ENCODE measurements at regions not wholly inside any gene's neighbourhood (a gene's known extent, or its start where the extent isn't known, plus 50 kb on each side); places are given as distances from the start of the nearest gene placed in this dataset.
A peak's percentile ranks its signal among the peaks of the same experiment; 100 is the strongest.
"Not testable (repeated sequence)": the region's sequence is repeated elsewhere in the genome, so short reads cannot be mapped to it uniquely, and the experiment has no call there.

DNA sequence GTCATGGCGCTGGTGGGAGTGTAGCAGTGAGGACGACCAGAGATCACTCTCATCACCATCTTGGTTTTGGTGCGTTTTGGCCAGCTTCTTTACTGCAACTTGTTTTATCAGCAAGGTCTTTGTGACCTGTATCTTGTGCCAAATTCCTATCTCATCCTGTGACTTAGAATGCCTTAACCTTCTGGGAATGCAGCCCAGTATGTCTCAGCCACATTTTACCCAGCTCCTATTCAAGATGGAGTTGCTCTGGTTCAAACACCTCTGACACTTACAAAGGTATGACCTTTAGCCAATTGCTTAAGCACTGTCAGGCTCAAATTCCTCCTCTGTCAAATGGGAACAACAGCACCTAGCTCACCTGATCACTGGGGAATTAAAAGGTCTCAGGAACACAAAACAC lies 235.1 kb upstream of the ID2 start:
- no CpG with 5 or more reads among the region's 3 CpGs for WGBS (ENCODE audit: insufficient coverage, low lambda C conversion rate)
- H3K9me3 ChIP-seq (ENCODE audit: control insufficient read depth, low read depth, low read length); H3K27me3 ChIP-seq (ENCODE audit: control insufficient read depth, insufficient read depth, low read length); H3K36me3 ChIP-seq (ENCODE audit: control insufficient read depth, insufficient read depth, low read length); H3K4me1 ChIP-seq (ENCODE audit: control insufficient read depth, insufficient read depth, low read length); H3K27ac ChIP-seq (ENCODE audit: low read length); DNase-seq; H3K4me3 ChIP-seq (ENCODE audit: low read length): not testable (repeated sequence)

DNA sequence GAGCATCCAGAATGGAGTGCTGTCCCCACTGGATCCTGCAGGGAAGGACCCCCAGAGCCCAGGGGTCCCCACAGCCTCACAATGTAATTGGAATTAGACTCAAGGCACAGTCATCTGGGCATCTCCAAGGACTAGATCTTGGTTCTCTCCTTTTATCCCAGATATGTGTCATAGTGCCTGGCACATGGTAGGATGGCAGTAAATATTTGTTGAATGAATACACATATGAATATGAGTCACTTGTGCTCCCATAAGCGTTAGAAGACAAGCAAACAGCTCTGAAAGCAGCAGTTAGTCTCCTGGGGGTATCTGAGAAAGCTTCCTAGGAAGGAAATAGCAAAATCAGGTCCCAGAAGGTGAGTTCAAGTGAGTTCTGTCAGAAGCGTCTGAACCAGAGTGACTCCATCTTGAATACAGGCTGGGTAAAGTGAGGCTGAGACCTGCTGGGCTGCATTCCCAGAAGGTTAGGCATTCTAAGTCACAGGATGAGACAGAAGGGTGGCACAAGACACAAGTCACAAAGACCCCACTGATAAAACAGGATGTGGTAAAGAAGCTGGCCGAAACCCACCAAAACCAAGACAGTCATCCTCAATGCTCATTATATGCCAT lies 234.1 kb upstream of the ID2 start:
- H3K4me3 ChIP-seq (ENCODE audit: low read length) = no peak overlapping the region
- peaks cover 6% of the 10 kb centered on the region for H3K4me1 ChIP-seq (ENCODE audit: control insufficient read depth, insufficient read depth, low read length)
- H3K27ac ChIP-seq (ENCODE audit: low read length) = no peak overlapping the region
- H3K27me3 ChIP-seq (ENCODE audit: control insufficient read depth, insufficient read depth, low read length) = no peaks in the 10 kb centered on the region
- DNase-seq = no peak
- H3K36me3 ChIP-seq (ENCODE audit: control insufficient read depth, insufficient read depth, low read length) = no peaks in the 10 kb centered on the region
- H3K9me3 ChIP-seq (ENCODE audit: control insufficient read depth, low read depth, low read length) = no peaks in the 10 kb centered on the region
- no CpG with 5 or more reads among the region's 3 CpGs for WGBS (ENCODE audit: insufficient coverage, low lambda C conversion rate)

DNA sequence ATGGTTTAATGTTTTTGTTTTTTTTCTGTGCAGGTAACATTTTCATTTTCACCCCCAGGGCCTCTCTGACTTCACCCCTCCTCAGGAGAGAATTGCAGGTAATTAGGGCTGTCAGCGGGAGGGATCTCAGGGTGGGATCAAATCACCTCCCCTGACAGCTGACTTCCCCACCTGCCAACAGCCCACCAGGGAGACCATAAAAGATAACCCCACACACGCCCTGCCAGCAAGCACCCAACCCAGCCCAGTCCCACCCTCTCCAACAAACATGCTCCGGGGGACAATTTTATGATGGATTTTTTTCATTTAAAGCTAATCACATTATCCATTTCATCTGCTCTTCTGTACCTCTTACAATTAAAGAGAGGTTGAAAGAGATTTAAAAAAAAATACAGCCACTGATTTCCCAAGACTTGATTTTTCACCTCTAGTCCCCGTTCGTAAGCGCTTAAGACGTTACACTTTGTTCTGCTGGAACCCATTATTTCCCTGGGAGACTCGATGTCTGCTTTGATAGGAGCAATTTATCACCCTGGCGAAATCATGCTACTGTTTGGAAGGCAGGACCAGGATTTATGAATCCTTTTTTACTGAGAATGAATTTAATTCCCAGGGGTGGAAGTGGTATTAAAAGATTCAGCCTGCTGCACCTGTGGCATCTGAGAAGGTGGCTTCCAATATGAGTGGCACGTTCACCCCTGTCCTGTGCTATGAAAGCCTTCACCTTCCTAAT lies 232.9 kb upstream of the ID2 start:
- Histone ChIP-seq H3K27me3 (ENCODE audit: control insufficient read depth, insufficient read depth, low read length) (no peaks in the 10 kb centered on the region), H3K9me3 (ENCODE audit: control insufficient read depth, low read depth, low read length) (no peaks in the 10 kb centered on the region), H3K4me1 (ENCODE audit: control insufficient read depth, insufficient read depth, low read length) (peaks cover 17% of the 10 kb centered on the region), H3K36me3 (ENCODE audit: control insufficient read depth, insufficient read depth, low read length) (no peaks in the 10 kb centered on the region), H3K27ac (ENCODE audit: low read length) (no peak overlapping the region), H3K4me3 (ENCODE audit: low read length) (no peak overlapping the region)
- WGBS (ENCODE audit: insufficient coverage, low lambda C conversion rate) = 8% methylated on average over 2 of the region's 10 CpGs
- DNase-seq = no peak

DNA sequence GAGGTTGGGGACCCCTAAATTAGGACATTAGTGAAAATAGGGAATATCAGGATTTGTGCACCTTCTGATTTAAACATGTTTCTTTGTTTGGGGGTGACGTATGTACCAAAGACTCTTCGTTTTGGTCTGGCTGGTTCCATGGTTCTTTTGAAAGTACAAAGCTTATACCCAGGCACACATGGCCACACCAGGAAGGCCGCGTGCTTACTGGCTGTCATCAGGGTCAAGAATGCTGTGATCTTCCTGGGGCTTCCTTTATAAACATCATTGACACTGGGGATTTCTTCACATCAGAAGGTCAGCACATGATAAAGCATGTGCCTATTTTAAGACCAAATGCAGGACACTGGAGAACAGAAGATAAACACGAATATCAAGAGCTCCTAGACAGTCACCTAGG lies 230.6 kb upstream of the ID2 start:
- DNase-seq = no peak
- Histone ChIP-seq H3K9me3 (ENCODE audit: control insufficient read depth, low read depth, low read length) (no peaks in the 10 kb centered on the region), H3K27me3 (ENCODE audit: control insufficient read depth, insufficient read depth, low read length) (no peaks in the 10 kb centered on the region), H3K27ac (ENCODE audit: low read length) (no peak overlapping the region), H3K36me3 (ENCODE audit: control insufficient read depth, insufficient read depth, low read length) (no peaks in the 10 kb centered on the region), H3K4me1 (ENCODE audit: control insufficient read depth, insufficient read depth, low read length) (peaks cover 18% of the 10 kb centered on the region), H3K4me3 (ENCODE audit: low read length) (no peak overlapping the region)
- 100% methylated on average over 1 of the region's 5 CpGs for WGBS (ENCODE audit: insufficient coverage, low lambda C conversion rate)

DNA sequence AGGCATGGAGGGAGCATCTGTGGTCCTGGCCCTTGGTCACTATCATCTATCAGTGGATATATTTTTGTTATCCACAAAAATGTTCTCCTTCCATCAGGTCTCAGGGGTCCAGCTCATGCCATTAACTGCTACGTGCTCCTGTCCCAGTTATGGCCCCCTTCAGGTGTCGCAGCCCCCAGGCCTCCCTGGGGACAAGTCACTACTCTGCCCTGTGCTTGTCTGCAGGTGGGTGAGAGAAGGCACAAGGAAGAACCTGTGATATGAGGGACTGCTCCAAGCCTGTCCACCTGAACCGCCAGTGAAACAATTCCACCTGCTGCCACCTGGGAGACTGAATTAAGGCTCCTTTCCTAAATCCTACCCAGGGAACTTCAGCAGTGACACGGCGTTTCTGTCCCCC lies 229.6 kb upstream of the ID2 start:
- peaks cover 22% of the 10 kb centered on the region for H3K4me1 ChIP-seq (ENCODE audit: control insufficient read depth, insufficient read depth, low read length)
- H3K27ac ChIP-seq (ENCODE audit: low read length) = no peak overlapping the region
- H3K9me3 ChIP-seq (ENCODE audit: control insufficient read depth, low read depth, low read length) = peaks cover 4% of the 10 kb centered on the region
- WGBS (ENCODE audit: insufficient coverage, low lambda C conversion rate) = no CpG with 5 or more reads among the region's 5 CpGs
- no peak for DNase-seq
- H3K4me3 ChIP-seq (ENCODE audit: low read length) = no peak overlapping the region
- no peaks in the 10 kb centered on the region for H3K36me3 ChIP-seq (ENCODE audit: control insufficient read depth, insufficient read depth, low read length)
- no peaks in the 10 kb centered on the region for H3K27me3 ChIP-seq (ENCODE audit: control insufficient read depth, insufficient read depth, low read length)

DNA sequence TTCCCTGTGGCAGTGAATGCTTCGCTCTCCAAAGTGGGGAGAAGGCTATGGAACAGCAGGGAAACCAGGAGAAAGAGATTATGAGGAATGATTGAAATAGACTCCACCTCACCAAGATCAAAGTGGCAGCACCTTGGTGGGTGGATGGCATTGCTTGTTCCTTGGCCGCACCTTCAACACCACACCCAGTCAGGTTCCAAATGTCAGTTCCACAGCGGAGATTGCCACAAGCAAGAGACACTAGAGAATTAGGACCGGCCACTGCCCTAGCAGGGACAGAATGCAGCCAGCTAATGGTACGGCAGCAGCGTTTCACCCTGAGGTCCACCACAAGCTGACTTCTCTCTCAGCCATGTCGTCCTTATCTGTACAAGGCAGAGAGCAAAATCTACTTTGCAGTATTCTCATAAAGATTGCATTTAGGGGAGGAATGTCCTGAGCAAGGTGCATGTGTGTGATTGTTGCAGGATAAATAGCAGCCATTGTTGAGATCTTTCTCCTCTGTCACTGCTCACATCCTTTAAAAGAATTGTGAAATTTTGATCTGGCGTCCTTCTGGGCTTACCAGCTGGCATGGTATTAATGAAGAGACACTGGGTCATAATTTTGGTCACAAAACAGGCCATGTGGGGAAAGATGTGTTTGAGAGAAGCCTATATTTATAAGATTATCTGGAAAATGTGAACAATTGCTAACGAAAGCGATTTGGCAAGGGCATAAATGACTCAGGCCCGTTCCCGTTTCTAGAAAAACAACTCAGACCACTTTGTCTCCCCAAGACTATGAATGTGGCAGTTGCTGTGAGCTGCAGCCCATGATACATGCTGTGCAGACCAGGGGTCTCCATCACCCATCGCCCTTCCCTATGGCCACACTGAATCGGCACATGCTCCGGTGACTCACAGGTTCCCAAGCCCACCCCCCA lies 228.6 kb upstream of the ID2 start:
- peak in 1 of 2 donors; percentile 65 for DNase-seq
- peak overlapping the region; percentile 47 for H3K27ac ChIP-seq (ENCODE audit: low read length)

DNA sequence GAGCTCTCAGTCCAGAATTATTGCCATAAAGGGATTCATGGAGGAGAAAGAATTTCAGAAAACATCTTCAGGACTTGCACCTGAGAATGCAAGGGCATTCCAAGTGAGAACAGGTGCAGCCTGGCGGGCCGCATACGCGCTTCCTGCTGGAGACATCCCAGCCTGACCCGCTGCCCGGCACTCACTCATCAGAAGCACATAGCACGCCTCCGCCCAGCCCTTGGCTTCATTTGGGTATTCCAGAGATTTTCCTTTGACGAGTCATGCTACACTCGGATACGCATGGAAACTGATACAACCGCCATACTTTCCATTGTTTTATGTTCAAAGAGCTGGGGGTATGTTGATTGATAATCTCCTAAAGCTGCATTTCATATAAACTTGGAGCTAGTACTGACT lies 228.0 kb upstream of the ID2 start:
- Histone ChIP-seq H3K27ac (ENCODE audit: low read length) (peak overlapping the region; percentile 47), H3K4me3 (ENCODE audit: low read length) (no peak overlapping the region), H3K4me1 (ENCODE audit: control insufficient read depth, insufficient read depth, low read length) (peaks cover 27% of the 10 kb centered on the region), H3K27me3 (ENCODE audit: control insufficient read depth, insufficient read depth, low read length) (peaks cover 2% of the 10 kb centered on the region), H3K9me3 (ENCODE audit: control insufficient read depth, low read depth, low read length) (peaks cover 4% of the 10 kb centered on the region), H3K36me3 (ENCODE audit: control insufficient read depth, insufficient read depth, low read length) (no peaks in the 10 kb centered on the region)
- no peak for DNase-seq
- no CpG with 5 or more reads among the region's 12 CpGs for WGBS (ENCODE audit: insufficient coverage, low lambda C conversion rate)

More for the DNA sequence above, 228.6 kb upstream of the ID2 start:
- H3K4me3 ChIP-seq (ENCODE audit: low read length) = no peak overlapping the region
- no CpG with 5 or more reads among the region's 15 CpGs for WGBS (ENCODE audit: insufficient coverage, low lambda C conversion rate)
- peaks cover 4% of the 10 kb centered on the region for H3K9me3 ChIP-seq (ENCODE audit: control insufficient read depth, low read depth, low read length)
- no peaks in the 10 kb centered on the region for H3K36me3 ChIP-seq (ENCODE audit: control insufficient read depth, insufficient read depth, low read length)
- H3K4me1 ChIP-seq (ENCODE audit: control insufficient read depth, insufficient read depth, low read length) = peaks cover 26% of the 10 kb centered on the region
- H3K27me3 ChIP-seq (ENCODE audit: control insufficient read depth, insufficient read depth, low read length) = peaks cover 2% of the 10 kb centered on the region

DNA sequence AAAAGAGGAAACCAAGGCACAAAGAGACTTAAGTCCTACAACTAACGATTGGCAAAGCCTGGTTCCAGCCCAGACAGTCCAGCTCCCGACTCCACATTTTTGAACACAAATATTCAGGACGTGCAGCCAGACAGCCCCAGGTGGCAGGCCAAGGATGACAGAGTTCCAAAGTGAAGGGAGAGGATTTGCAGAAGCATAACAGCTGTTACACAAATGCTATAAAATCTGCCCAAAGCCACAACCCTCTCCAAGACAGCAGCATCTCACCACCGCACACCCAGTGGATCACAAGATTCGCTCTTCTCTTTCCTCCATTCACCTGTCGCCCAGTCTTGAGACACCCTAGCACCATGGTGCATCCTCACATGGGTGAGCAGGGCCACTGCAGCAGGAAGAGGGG lies 227.1 kb upstream of the ID2 start:
- Histone ChIP-seq H3K9me3 (ENCODE audit: control insufficient read depth, low read depth, low read length) (peaks cover 4% of the 10 kb centered on the region), H3K4me1 (ENCODE audit: control insufficient read depth, insufficient read depth, low read length) (peaks cover 32% of the 10 kb centered on the region), H3K4me3 (ENCODE audit: low read length) (no peak overlapping the region), H3K27ac (ENCODE audit: low read length) (no peak overlapping the region), H3K36me3 (ENCODE audit: control insufficient read depth, insufficient read depth, low read length) (no peaks in the 10 kb centered on the region), H3K27me3 (ENCODE audit: control insufficient read depth, insufficient read depth, low read length) (peaks cover 2% of the 10 kb centered on the region)
- 100% methylated on average over 2 of the region's 6 CpGs for WGBS (ENCODE audit: insufficient coverage, low lambda C conversion rate)
- DNase-seq = no peak

DNA sequence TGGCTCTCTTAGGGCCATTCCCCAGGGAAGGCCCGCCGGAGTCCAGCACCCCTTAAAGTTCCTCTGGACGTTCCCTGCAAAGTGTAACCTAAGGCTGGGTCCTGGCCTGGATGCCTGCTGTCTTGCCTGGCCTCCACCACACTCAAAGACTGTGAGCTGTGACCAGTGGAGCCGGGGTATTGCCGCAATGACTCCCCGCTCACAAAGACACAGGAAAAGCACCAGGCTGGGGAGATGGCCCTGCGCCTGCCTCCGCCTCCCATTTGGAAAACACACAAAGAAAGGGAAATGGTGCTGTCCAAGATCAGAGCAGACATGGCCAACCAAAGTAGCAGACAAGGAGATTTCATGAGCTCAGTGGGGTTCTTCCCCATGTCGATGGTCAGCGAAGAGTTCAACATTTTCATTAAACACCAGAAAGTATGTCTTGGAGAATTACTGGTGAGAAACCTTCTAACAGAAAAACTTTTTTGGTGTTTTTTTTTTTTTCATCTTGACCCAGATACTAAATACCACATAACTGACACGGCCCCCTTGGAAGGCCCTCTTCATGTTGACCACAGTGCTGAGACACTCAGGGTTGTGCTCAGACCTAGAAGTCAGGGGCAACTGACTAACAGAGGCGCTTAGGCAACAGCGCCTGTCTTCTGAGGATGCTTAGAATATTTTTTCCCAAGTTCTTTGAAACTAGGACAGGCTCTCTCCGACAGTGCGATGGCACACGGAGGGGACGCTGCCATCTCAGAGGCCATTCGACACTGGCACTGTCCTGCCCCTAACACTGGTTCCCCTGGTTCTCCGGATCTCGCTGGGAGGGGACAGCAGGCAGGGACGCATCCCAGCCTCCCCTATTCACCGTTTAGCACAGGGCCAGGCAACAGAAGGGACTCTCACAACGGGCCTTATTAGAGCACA lies 226.4 kb upstream of the ID2 start:
- Histone ChIP-seq H3K4me1 (ENCODE audit: control insufficient read depth, insufficient read depth, low read length) (peaks cover 32% of the 10 kb centered on the region), H3K27ac (ENCODE audit: low read length) (no peak overlapping the region), H3K36me3 (ENCODE audit: control insufficient read depth, insufficient read depth, low read length) (no peaks in the 10 kb centered on the region), H3K9me3 (ENCODE audit: control insufficient read depth, low read depth, low read length) (peaks cover 4% of the 10 kb centered on the region), H3K27me3 (ENCODE audit: control insufficient read depth, insufficient read depth, low read length) (peaks cover 2% of the 10 kb centered on the region), H3K4me3 (ENCODE audit: low read length) (no peak overlapping the region)
- WGBS (ENCODE audit: insufficient coverage, low lambda C conversion rate) = no CpG with 5 or more reads among the region's 23 CpGs
- no peak for DNase-seq
